Neural progenitor cell (in vitro differentiated cells): ENCODE measurements at regions not wholly inside any gene's neighbourhood (a gene's known extent, or its start where the extent isn't known, plus 50 kb on each side); places are given as distances from the start of the nearest gene placed in this dataset.

Source experiments
- DNase-seq: peaks from one replicate; pipeline ENCODE4 v3.0.0-alpha.2; 2016; ENCODE audit warnings: low spot score
- H2AFZ ChIP-seq: fragments of 200-600 bp; sonication (generic); replicated peaks from 2 replicates; pipeline ENCODE4 v1.6.1; 2016; ENCODE audit warnings: antibody characterized with exemption
- H3F3A ChIP-seq: fragments of 200-600 bp; sonication (generic); 2 replicates; pipeline ENCODE4 v1.6.1; 2016; ENCODE audit warnings: antibody characterized with exemption, low read depth
- H3K27ac ChIP-seq: fragments of 200-600 bp; sonication (generic); 2 replicates; pipeline ENCODE4 v1.5.1; 2016; ENCODE audit warnings: mild to moderate bottlenecking
- H3K27me3 ChIP-seq: fragments of 200-600 bp; sonication (generic); 2 replicates; pipeline ENCODE4 v1.6.1; 2016; ENCODE audit warnings: mild to moderate bottlenecking, moderate library complexity
- H3K36me3 ChIP-seq: fragments of 200-600 bp; sonication (generic); 2 replicates; pipeline ENCODE4 v1.5.1; 2016
- H3K4me1 ChIP-seq: fragments of 200-600 bp; sonication (generic); 2 replicates; pipeline ENCODE4 v1.6.1; 2016; ENCODE audit warnings: mixed run types
- H3K4me2 ChIP-seq: fragments of 200-600 bp; sonication (generic); 2 replicates; pipeline ENCODE4 v1.6.1; 2016
- H3K4me3 ChIP-seq: fragments of 200-600 bp; sonication (generic); 2 replicates; pipeline ENCODE4 v1.5.1; 2016
- H3K79me2 ChIP-seq: fragments of 200-600 bp; sonication (generic); 2 replicates; pipeline ENCODE4 v1.6.1; 2016; ENCODE audit warnings: low read depth
- H3K9ac ChIP-seq: fragments of 200-600 bp; sonication (generic); 2 replicates; pipeline ENCODE4 v1.6.1; 2016
- H3K9me3 ChIP-seq: fragments of 200-600 bp; sonication (generic); 2 replicates; pipeline ENCODE4 v1.5.1; 2016; ENCODE audit warnings: low read depth
- H4K20me1 ChIP-seq: fragments of 200-600 bp; sonication (generic); 2 replicates; pipeline ENCODE4 v1.6.1; 2016; ENCODE audit warnings: low read depth
- H3K27ac Mint-ChIP-seq: 3 replicates; pipeline ENCODE4 v1.8.0; 2021; ENCODE audit warnings: mixed read lengths
- H3K27me3 Mint-ChIP-seq: 2 replicates; pipeline ENCODE4 v1.8.0; 2022; ENCODE audit warnings: low read depth, mild to moderate bottlenecking, inconsistent platforms, moderate library complexity, mixed read lengths; ENCODE audit not compliant: insufficient read depth
- H3K36me3 Mint-ChIP-seq: 3 replicates; pipeline ENCODE4 v1.8.0; 2021; ENCODE audit warnings: mixed read lengths
- H3K4me1 Mint-ChIP-seq: 3 replicates; pipeline ENCODE4 v1.8.0; 2021; ENCODE audit warnings: mixed read lengths
- H3K4me3 Mint-ChIP-seq: 3 replicates; pipeline ENCODE4 v1.8.0; 2021; ENCODE audit warnings: mild to moderate bottlenecking, moderate library complexity, mixed read lengths
- H3K9me3 Mint-ChIP-seq: 3 replicates; pipeline ENCODE4 v1.8.0; 2020; ENCODE audit warnings: mixed read lengths
- CTCF ChIP-seq: fragments of 200-600 bp; sonication (generic); IDR thresholded peaks from 2 replicates; pipeline ENCODE4 v1.5.1; 2017; ENCODE audit warnings: antibody characterized with exemption, mild to moderate bottlenecking
- EZH2 ChIP-seq: fragments of 200-600 bp; sonication (generic); IDR thresholded peaks from 2 replicates; pipeline ENCODE4 v1.6.1; 2017; ENCODE audit warnings: antibody characterized with exemption, mild to moderate bottlenecking, moderate library complexity
- EZH2phosphoT487 ChIP-seq: fragments of 200-600 bp; sonication (generic); IDR thresholded peaks from 2 replicates; pipeline ENCODE4 v1.6.1; 2017; ENCODE audit warnings: antibody characterized with exemption

- H3K4me3 Mint-ChIP-seq, result no peak overlapping the region
- H3K27ac ChIP-seq, result no peak overlapping the region
These were observed 239.4 kb upstream of the SOX14 start for GRCh38 chr3:137524751-137525150.

GRCh38 chr3:137525471-137525870, 238.6 kb upstream of the SOX14 start:
- H3K27me3 Mint-ChIP-seq, result no peaks in the 10 kb centered on the region
- no peaks in the 10 kb centered on the region for H3K9me3 Mint-ChIP-seq
- peaks cover 5% of the 10 kb centered on the region for H3F3A ChIP-seq
- no peak overlapping the region for H3K4me3 ChIP-seq
- H3K36me3 Mint-ChIP-seq, result no peaks in the 10 kb centered on the region
- no peak overlapping the region for H2AFZ ChIP-seq
- no peak overlapping the region for H3K4me3 Mint-ChIP-seq
- no peaks in the 10 kb centered on the region for H3K36me3 ChIP-seq
- H3K9me3 ChIP-seq, result no peaks in the 10 kb centered on the region
- H3K27ac Mint-ChIP-seq, result no peak overlapping the region
- H3K27me3 ChIP-seq, result no peaks in the 10 kb centered on the region
- H3K9ac ChIP-seq, result no peak overlapping the region
- DNase-seq, result no peak
- no peak overlapping the region for H3K27ac ChIP-seq
- H3K4me1 ChIP-seq, result peaks cover 14% of the 10 kb centered on the region
- TF ChIP-seq CTCF (no peak), EZH2phosphoT487 (no peak), EZH2 (no peak)
- H3K4me2 ChIP-seq, result no peak overlapping the region
- H3K4me1 Mint-ChIP-seq, result peaks cover 5% of the 10 kb centered on the region
- H4K20me1 ChIP-seq, result no peaks in the 10 kb centered on the region
- H3K79me2 ChIP-seq, result no peaks in the 10 kb centered on the region

More at GRCh38 chr3:137524751-137525150, 239.4 kb upstream of the SOX14 start:
- H3K27ac Mint-ChIP-seq, result no peak overlapping the region
- H3K27me3 ChIP-seq, result no peaks in the 10 kb centered on the region
- H4K20me1 ChIP-seq, result no peaks in the 10 kb centered on the region
- no peak overlapping the region for H3K9ac ChIP-seq
- no peaks in the 10 kb centered on the region for H3K27me3 Mint-ChIP-seq
- no peak for DNase-seq
- H3K36me3 Mint-ChIP-seq, result no peaks in the 10 kb centered on the region
- no peak overlapping the region for H3K4me3 ChIP-seq
- H2AFZ ChIP-seq, result no peak overlapping the region
- TF ChIP-seq CTCF, result no peak
- TF ChIP-seq EZH2phosphoT487, result no peak
- TF ChIP-seq EZH2, result no peak
- H3K9me3 Mint-ChIP-seq, result no peaks in the 10 kb centered on the region
- H3K4me1 ChIP-seq, result peaks cover 7% of the 10 kb centered on the region
- H3K36me3 ChIP-seq, result no peaks in the 10 kb centered on the region
- no peaks in the 10 kb centered on the region for H3K9me3 ChIP-seq
- peaks cover 1% of the 10 kb centered on the region for H3F3A ChIP-seq
- no peaks in the 10 kb centered on the region for H3K79me2 ChIP-seq
- peaks cover 3% of the 10 kb centered on the region for H3K4me1 Mint-ChIP-seq
- no peak overlapping the region for H3K4me2 ChIP-seq

- no peaks in the 10 kb centered on the region for H3K4me1 ChIP-seq
- H4K20me1 ChIP-seq, result no peaks in the 10 kb centered on the region
- H3K9ac ChIP-seq, result no peak overlapping the region
- H3K27me3 ChIP-seq, result no peaks in the 10 kb centered on the region
- H3K9me3 ChIP-seq, result peaks cover 7% of the 10 kb centered on the region
- no peaks in the 10 kb centered on the region for H3K79me2 ChIP-seq
- no peaks in the 10 kb centered on the region for H3K4me1 Mint-ChIP-seq
- H3K4me3 Mint-ChIP-seq, result no peak overlapping the region
- no peak overlapping the region for H3K4me2 ChIP-seq
- no peak overlapping the region for H3K4me3 ChIP-seq
- H3K27ac ChIP-seq, result no peak overlapping the region
- H3K27ac Mint-ChIP-seq, result peak overlapping the region; percentile 19
- DNase-seq, result no peak
- peaks cover 25% of the 10 kb centered on the region for H3K9me3 Mint-ChIP-seq
- no peak for TF ChIP-seq CTCF
- no peak for TF ChIP-seq EZH2phosphoT487
- TF ChIP-seq EZH2, result no peak
- no peaks in the 10 kb centered on the region for H3K36me3 Mint-ChIP-seq
- H3K27me3 Mint-ChIP-seq, result peaks cover 2% of the 10 kb centered on the region
- H2AFZ ChIP-seq, result no peak overlapping the region
- H3K36me3 ChIP-seq, result no peaks in the 10 kb centered on the region
- H3F3A ChIP-seq, result no peaks in the 10 kb centered on the region
These were observed 222.1 kb upstream of the SOX14 start for GRCh38 chr3:137542049-137542448.
